Occipital lobe (tissue), 1 donor: ENCODE measurements at regions not wholly inside any gene's neighbourhood (a gene's known extent, or its start where the extent isn't known, plus 50 kb on each side); places are given as distances from the start of the nearest gene placed in this dataset.

Source experiments
- DNase-seq: peaks from one replicate; lab custom pipeline; 2025; lab: John Stamatoyannopoulos, UW

GRCh38 chr14:87113286-87113685, 879.7 kb downstream of the GALC start:
- DNase-seq: no peak

DNA sequence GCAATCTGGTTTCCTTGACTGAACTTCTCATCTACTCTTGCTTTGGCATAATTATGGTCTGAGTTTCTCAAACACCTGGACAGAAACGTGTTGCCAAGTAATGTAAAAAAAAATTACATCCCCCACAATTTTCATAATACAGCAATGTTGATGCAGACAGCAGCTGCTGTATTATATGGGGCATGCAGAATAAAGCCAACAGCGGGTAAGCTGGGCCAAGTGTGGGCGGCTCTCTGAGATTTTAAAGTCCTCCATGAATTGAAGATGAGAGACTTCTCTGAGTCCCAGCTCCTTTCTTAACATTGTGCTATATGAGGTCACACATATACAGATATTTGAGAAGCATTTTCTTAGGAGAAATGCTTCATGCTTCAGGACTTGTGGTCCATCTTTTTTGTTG, 881.2 kb downstream of the GALC start:
- DNase-seq: peak; percentile 18

DNA sequence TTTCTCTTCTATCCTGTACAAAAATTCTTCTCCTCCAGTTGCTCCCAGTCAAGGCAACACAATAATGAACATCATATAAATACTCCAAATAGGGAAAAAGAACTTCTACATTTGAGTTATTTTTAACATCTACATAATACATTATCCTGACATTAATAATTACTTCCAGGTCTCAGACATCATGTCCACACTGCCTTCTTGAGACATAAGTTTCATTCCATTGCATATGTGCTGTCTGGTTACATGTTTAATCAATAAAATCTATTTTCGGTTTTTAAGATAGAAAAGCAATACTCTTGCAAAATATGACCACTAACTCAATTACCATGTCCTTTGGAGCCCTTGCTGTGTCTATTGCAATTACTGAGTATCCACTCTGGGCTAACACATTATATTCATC, 881.9 kb downstream of the GALC start:
- no peak for DNase-seq

GRCh38 chr14:87109271-87109670, 883.7 kb downstream of the GALC start:
- DNase-seq: no peak

DNA sequence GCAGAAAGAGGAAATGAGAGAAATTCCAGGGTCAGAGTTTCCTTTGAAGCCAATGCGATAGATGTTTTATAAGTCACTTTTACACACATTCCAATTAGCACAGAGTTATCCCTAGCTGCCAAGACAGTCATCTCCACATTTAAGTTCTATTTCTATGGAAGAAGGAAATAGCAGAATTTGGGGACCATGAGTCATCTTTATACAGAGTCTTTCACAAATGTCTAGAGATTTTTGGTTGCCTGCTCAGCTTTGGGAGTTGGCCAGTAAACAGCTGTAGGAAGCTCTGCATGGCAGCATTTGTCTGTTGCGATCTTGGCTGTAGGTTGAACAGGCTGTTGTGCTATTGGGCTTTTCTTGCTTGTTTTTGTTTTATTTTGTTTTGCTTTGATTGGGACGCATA, 884.3 kb downstream of the GALC start:
- DNase-seq: peak; percentile 30

GRCh38 chr14:87102811-87103378, 890.1 kb downstream of the GALC start:
- DNase-seq: no peak

GRCh38 chr14:87097015-87097414, 896.0 kb downstream of the GALC start:
- no peak for DNase-seq

DNA sequence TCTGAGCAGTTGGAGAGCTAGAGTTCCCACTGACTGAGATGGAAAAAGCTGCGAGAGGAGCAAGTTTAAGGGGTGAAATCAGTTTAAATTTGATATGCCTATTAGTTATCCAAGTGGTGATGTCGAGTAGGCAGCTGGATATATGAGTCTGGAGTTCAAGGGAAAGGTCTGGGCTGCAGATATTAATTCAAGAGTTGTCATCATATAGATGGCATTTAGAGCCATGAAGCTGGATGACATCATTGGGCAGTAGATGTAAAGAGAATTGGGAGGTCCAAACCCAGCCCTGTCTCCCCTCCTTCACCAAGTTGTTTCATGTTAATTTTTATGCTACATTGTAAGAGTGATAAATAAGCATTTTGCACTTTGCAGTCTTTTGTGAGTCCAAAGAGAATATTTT, 898.1 kb downstream of the GALC start:
- DNase-seq: no peak

DNA sequence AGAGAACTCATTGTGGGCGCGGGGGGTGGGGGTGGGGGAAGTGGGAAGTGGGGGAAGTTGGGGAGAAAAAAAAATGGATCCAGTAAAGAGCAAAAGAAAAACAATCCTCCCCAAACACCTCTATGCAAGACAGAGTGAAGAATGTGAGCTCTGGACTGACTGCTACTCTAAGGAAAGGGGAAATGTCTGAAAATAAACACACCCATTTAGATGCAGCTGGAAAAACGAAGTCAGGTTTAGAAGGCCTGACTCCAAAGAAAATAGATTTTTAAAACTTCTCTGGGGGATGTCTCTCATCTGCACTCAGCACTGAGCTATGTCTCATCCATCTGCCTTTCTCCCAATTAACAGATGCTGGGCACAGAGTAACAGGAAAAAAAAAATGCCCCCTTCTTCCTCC, 904.4 kb downstream of the GALC start:
- no peak for DNase-seq

DNA sequence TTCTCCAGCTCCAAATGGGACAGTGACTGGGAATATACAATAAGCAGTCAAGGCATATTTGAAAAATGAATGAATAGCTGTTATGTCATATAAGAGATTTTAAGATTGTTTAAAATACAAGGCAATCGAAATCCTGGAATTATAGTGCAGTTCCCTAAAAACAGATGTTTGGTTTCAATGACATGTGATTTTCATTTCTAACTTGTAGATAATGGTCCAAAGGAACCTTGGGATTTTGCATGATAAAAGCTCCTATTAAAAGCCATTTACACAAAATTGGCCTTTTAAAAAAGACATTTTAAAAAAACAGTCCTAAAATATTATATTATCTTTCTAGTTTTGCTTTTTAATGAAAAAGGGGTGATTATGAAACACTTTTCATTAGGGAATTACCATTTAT, 905.1 kb downstream of the GALC start:
- DNase-seq: no peak

DNA sequence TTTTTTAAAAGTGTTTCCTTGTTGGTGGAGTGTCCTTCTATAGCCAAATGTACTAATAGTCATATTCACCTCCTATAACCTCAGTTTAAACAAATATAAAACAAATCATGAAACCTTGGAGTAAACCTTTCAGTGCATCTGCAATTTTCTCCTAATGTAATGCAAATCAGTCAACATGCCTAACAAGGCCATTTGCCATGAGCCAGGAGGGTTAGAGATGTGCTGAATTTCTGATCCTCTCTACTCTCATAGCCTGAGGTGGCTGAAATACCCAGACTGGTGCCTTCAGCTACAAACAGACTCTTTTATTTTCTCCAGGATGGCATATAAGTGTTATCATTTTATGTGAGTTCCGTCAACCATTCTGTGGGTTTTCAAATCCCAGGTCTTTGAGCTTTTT, 908.1 kb downstream of the GALC start:
- DNase-seq: no peak

DNA sequence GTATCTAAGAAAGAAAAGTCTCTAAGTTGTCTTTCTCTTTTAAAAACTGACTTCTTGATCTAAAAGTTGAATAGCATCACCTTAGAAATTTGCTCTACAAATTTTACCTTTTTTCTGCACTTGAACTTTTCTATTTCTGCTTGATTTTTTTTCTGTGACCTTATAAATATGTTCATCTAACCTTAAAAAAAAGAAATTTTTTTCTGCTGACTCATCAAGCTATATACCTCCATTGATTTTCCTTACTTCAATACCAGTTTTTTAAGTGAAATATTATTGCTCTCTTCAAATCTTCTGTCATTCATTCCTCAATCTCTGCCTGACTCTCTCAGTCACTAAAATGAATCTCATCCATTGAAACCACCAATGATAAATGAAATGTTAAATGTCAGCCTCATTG, 910.1 kb downstream of the GALC start:
- DNase-seq: no peak

GRCh38 chr14:87081004-87081403, 912.0 kb downstream of the GALC start:
- DNase-seq: no peak

GRCh38 chr14:87080146-87080545, 912.8 kb downstream of the GALC start:
- DNase-seq: no peak

DNA sequence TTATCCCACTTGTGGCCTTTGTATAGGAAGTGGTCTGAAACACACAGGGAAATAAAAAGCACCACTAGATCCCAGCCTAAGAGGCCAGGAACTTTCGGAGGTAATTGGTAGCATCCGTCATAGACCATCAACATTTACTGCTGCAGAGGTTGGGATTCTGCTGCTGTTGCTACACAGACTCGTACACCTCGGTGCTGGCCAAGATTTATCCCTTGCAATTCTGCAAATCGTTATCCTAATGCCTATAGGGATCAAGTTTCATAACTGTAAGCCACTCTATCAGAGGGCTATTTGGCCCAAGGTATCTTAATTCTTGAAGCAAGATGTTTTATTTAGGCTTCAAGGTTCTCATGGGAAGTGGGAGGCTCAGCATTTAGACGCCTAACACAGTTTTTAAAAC, 913.6 kb downstream of the GALC start:
- no peak for DNase-seq

DNA sequence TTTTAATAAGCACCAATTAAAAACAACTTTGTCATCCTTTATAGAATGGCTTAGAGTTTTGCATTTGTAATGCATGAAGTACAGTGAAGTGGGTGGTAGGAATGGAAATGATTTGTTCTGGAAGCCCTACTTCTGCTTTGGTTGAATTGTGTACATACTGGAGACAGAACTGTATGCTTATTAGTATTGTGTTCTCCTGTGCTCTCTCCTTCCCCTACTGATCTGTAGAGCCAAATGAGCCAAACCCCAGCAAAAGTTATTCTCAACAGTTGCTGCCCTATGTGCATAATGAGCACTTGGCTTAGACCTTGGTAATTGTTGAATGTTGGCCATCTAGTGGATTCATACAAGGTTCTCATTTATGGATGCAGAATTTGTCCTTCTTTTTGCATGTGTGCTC, 916.1 kb downstream of the GALC start:
- no peak for DNase-seq

- no peak for DNase-seq
Measured at GRCh38 chr14:87076146-87076545, 916.8 kb downstream of the GALC start.

- no peak for DNase-seq
Measured at GRCh38 chr14:87073880-87074570, 919.0 kb downstream of the GALC start.

- no peak for DNase-seq
Measured at GRCh38 chr14:87067591-87067990, 925.4 kb downstream of the GALC start.

GRCh38 chr14:87067061-87067460, 925.9 kb downstream of the GALC start:
- no peak for DNase-seq

GRCh38 chr14:87066221-87066817, 926.7 kb downstream of the GALC start:
- DNase-seq: no peak

DNA sequence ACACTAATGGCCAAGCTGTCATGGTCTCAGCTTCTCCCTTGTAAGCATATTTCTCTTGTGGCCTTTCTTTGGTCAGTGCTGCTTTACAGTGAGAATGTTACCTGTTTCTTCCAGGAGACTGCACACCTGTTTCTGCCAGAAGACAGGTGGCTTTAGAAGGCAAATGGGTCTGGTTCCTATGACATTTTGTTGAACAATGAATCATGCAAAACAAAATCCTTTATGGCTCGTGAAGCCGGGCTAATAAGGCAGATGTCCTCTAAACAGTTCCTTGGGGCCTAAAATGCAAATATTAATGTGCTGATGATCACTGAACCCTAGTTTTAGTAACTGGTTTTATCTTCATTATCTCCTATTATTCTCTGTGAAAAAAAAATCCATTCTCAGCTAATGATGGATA, 927.6 kb downstream of the GALC start:
- DNase-seq: no peak

DNA sequence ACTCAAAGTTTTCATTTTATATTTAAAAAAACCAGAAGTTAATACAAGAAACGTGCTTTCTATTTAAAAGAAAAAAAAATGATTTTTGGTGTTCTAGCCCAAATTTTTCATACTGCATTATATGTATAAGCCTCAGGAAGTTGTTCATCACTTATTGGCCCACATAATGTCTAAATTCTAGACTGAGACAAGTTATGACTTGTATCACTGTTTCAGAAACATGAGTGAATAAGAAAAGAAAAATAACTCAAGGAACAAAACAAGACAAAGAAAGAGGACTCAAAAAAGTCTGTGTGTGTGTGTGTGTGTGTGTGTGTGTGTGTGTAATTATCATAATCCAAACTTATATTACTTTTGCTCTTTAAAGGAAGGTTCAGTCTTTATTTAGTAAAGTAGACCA, 929.8 kb downstream of the GALC start:
- DNase-seq: no peak
